GM12891 (cell line): ENCODE measurements at regions not wholly inside any gene's neighbourhood (a gene's known extent, or its start where the extent isn't known, plus 50 kb on each side); places are given as distances from the start of the nearest gene placed in this dataset.

Experiments
- PAX5 ChIP-seq: IDR thresholded peaks from 2 replicates; pipeline ENCODE4 v1.6.1; 2011; ENCODE audit warnings: low read length, moderate library complexity, mild to moderate bottlenecking; ENCODE audit not compliant: insufficient read depth, severe bottlenecking
- POLR2A ChIP-seq: IDR thresholded peaks from 2 replicates; pipeline ENCODE4 v1.6.1; 2011; ENCODE audit warnings: low read depth, low read length, control low read depth
- POLR2AphosphoS5 ChIP-seq: IDR thresholded peaks from 2 replicates; pipeline ENCODE4 v1.6.1; 2011; ENCODE audit warnings: low read depth, low read length, control low read depth
- POU2F2 ChIP-seq: IDR thresholded peaks from 2 replicates; pipeline ENCODE4 v1.6.1; 2011; ENCODE audit warnings: low read depth, mild to moderate bottlenecking, control low read depth, low read length, moderate library complexity
- SPI1 ChIP-seq: IDR thresholded peaks from 2 replicates; pipeline ENCODE4 v1.6.1; 2011; ENCODE audit warnings: low read depth, low read length, control low read depth
- TAF1 ChIP-seq: IDR thresholded peaks from 2 replicates; pipeline ENCODE4 v1.6.1; 2011; ENCODE audit warnings: low read depth, low read length, control low read depth

GRCh38 chr7:79789584-79790345 is 336.3 kb upstream of the MAGI2 start:
- no peak for TF ChIP-seq POLR2A
- no peak for TF ChIP-seq TAF1
- TF ChIP-seq POLR2AphosphoS5: no peak
- no peak for TF ChIP-seq SPI1
- no peak for TF ChIP-seq POU2F2
- TF ChIP-seq PAX5: no peak
